ENCODE measurements at regions not wholly inside any gene's neighbourhood (a gene's known extent, or its start where the extent isn't known, plus 50 kb on each side); places are given as distances from the start of the nearest gene placed in this dataset.

DNA sequence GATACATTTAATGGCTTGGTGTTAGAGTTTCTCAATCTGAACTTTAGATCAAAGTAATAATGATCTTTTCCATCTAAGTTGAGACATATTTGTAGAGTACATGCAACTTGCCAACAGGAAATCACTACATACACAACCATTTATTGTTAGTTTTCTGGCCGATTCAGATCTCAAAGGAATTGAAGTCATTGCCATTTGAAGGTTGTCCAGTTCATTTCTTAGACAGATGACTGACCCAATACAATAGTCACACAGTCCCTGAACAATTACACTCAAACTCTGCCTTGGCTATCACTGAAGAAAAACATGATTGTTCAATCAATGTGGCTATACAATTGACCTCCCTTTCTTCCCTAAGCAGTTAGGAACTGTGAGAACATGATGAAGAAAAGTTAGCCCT, 753.2 kb upstream of the RIOK2 start:
- Histone ChIP-seq H3K36me3 (no peaks in the 10 kb centered on the region), H3K4me1 (no peaks in the 10 kb centered on the region), H3K27me3 (no peaks in the 10 kb centered on the region), H3K4me3 (no peak overlapping the region), H3K27ac (no peak overlapping the region), H3K9me3 (no peaks in the 10 kb centered on the region)
- DNase-seq (ENCODE audit: extremely low spot score in 2 of 2): no peak
- no peak for TF ChIP-seq POLR2A (IDR thresholded peaks at IDR 0.05)
- no peak for TF ChIP-seq POLR2AphosphoS5 (IDR thresholded peaks at IDR 0.05; ENCODE audit: insufficient read depth in 1 of 2, low read depth in 1 of 2)
- TF ChIP-seq, protein P1, sequence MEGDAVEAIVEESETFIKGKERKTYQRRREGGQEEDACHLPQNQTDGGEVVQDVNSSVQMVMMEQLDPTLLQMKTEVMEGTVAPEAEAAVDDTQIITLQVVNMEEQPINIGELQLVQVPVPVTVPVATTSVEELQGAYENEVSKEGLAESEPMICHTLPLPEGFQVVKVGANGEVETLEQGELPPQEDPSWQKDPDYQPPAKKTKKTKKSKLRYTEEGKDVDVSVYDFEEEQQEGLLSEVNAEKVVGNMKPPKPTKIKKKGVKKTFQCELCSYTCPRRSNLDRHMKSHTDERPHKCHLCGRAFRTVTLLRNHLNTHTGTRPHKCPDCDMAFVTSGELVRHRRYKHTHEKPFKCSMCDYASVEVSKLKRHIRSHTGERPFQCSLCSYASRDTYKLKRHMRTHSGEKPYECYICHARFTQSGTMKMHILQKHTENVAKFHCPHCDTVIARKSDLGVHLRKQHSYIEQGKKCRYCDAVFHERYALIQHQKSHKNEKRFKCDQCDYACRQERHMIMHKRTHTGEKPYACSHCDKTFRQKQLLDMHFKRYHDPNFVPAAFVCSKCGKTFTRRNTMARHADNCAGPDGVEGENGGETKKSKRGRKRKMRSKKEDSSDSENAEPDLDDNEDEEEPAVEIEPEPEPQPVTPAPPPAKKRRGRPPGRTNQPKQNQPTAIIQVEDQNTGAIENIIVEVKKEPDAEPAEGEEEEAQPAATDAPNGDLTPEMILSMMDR (IDR thresholded peaks at IDR 0.05): no peak
- intact Hi-C loops (cut with DNase I): no loop called here

DNA sequence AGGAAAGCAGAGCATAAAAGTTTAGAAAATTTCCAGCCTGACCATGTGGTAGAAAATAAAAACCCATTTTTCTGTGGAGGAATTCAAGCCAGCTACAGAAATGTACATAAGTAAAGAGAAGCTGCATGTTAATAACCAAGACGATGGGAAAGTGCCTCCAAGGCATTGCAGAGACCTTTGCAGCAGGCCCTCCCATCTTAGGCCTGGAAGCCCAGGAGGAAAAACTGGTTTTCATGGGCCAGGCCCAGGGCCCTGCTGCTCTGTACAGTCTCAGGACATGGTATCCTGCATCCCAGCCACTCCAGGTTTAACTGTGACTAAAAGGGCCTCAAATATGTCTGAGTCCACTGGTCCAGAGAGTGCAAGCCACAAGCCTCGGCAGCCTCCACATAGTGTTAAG, 754.8 kb upstream of the RIOK2 start:
- TF ChIP-seq POLR2A (IDR thresholded peaks at IDR 0.05) (no peak), POLR2AphosphoS5 (IDR thresholded peaks at IDR 0.05; ENCODE audit: insufficient read depth in 1 of 2, low read depth in 1 of 2) (no peak)
- TF ChIP-seq, protein P1 (IDR thresholded peaks at IDR 0.05): no peak
- Histone ChIP-seq H3K36me3 (no peaks in the 10 kb centered on the region), H3K4me3 (no peak overlapping the region), H3K9me3 (no peaks in the 10 kb centered on the region), H3K4me1 (no peaks in the 10 kb centered on the region), H3K27me3 (no peaks in the 10 kb centered on the region), H3K27ac (no peak overlapping the region)
- no peak for DNase-seq (ENCODE audit: extremely low spot score in 2 of 2)
- intact Hi-C loops (cut with DNase I): no loop called here

DNA sequence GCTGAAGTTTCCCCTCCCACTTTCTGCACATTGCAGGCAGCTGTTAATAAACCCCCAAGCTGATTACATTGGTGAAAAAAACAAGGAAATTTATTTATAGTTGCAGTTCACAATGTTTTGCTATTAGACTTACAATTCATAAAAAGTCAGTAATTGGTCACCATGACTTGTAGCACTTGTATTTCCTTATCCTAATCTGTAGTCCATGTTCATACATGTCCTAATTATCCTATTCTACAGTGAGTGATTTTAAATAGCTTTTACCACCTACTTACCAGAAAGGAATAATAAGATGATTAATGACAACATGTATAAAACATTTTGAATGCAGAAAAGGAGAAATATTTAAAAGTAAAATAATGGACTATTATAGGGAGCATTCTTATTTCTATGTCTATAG, 760.0 kb upstream of the RIOK2 start:
- Histone ChIP-seq H3K27me3 (no peaks in the 10 kb centered on the region), H3K4me1 (no peaks in the 10 kb centered on the region), H3K9me3 (no peaks in the 10 kb centered on the region), H3K36me3 (no peaks in the 10 kb centered on the region), H3K27ac (no peak overlapping the region), H3K4me3 (no peak overlapping the region)
- intact Hi-C loops (cut with DNase I): no loop called here
- no peak for TF ChIP-seq POLR2A (IDR thresholded peaks at IDR 0.05)
- no peak for TF ChIP-seq POLR2AphosphoS5 (IDR thresholded peaks at IDR 0.05; ENCODE audit: insufficient read depth in 1 of 2, low read depth in 1 of 2)
- TF ChIP-seq, protein P1 (IDR thresholded peaks at IDR 0.05): no peak
- DNase-seq (ENCODE audit: extremely low spot score in 2 of 2): no peak

DNA sequence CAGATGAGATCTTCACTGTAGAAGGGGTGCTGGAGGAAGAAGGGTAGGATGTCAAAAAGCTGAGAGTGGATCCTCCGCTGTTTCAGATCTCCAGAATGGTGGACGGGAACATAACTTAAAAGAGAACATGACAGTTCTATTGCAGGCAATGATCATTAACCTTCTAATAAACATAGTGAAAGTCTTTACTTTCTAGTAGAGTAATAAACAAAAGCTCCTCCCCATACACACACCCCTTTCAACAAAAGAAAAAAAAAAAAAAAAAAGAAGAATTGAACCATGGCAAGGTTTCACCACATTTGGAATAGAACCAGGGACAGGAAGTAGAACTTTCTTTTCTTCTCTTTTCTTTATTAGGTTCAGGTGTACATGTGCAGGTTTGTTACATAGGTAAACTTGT, 768.1 kb upstream of the RIOK2 start:
- no peak overlapping the region for H3K27ac ChIP-seq
- H3K4me1 ChIP-seq: no peaks in the 10 kb centered on the region
- H3K4me3 ChIP-seq: no peak overlapping the region
- DNase-seq (ENCODE audit: extremely low spot score in 2 of 2): no peak
- intact Hi-C loops (cut with DNase I): no loop called here
- no peaks in the 10 kb centered on the region for H3K36me3 ChIP-seq
- TF ChIP-seq POLR2AphosphoS5 (IDR thresholded peaks at IDR 0.05; ENCODE audit: insufficient read depth in 1 of 2, low read depth in 1 of 2) (no peak), POLR2A (IDR thresholded peaks at IDR 0.05) (no peak)
- TF ChIP-seq, protein P1 (IDR thresholded peaks at IDR 0.05): no peak
- H3K27me3 ChIP-seq: no peaks in the 10 kb centered on the region
- H3K9me3 ChIP-seq: no peaks in the 10 kb centered on the region

DNA sequence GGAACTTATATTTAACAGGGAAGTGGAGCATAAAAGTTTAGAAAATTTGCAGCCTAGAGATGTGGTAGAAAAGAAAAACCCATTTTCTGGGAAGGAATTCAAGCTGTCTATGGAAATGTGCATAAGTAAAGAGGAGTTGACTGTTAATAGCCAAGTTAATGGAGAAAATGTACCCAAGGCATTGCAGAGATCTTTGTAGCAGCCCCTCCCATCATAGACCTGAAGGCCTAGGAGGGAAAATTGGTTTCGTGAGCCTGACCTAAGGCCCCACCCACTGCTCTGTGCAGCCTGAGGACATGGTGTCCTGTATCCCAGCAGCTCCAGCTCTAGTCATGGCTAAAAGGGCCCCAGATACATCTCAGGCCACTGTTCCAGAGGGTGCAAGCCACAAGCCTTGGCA, 772.4 kb upstream of the RIOK2 start:
- H3K36me3 ChIP-seq: no peaks in the 10 kb centered on the region
- TF ChIP-seq, protein P1 (IDR thresholded peaks at IDR 0.05): no peak
- TF ChIP-seq POLR2A (IDR thresholded peaks at IDR 0.05): no peak
- no peak for TF ChIP-seq POLR2AphosphoS5 (IDR thresholded peaks at IDR 0.05; ENCODE audit: insufficient read depth in 1 of 2, low read depth in 1 of 2)
- H3K9me3 ChIP-seq: no peaks in the 10 kb centered on the region
- no peaks in the 10 kb centered on the region for H3K4me1 ChIP-seq
- DNase-seq (ENCODE audit: extremely low spot score in 2 of 2): no peak
- H3K27me3 ChIP-seq: no peaks in the 10 kb centered on the region
- no peak overlapping the region for H3K27ac ChIP-seq
- H3K4me3 ChIP-seq: no peak overlapping the region
- intact Hi-C loops (cut with DNase I): no loop called here
